Activated CD4-positive, alpha-beta T cell treated with anti-CD3 and anti-CD28 coated beads, Interleukin-10, Interleukin-2, amounts not matched to agents 100 ng/mL and 50 ng/mL, durations not matched to agents 16 hours and 8 hours (primary cell): ENCODE measurements at regions not wholly inside any gene's neighbourhood (a gene's known extent, or its start where the extent isn't known, plus 50 kb on each side); places are given as distances from the start of the nearest gene placed in this dataset.
"Not testable (repeated sequence)": the region's sequence is repeated elsewhere in the genome, so short reads cannot be mapped to it uniquely, and the experiment has no call there.

Experiments
- DNase-seq: peaks from one replicate; pipeline ENCODE4 v3.0.0-alpha.2; 2020

GRCh38 chr18:40179729-40180461 is 1775.1 kb upstream of the PIK3C3 start:
- DNase-seq, result no peak

GRCh38 chr18:40168026-40168425 is 1787.0 kb upstream of the PIK3C3 start:
- DNase-seq, result no peak

GRCh38 chr18:40163254-40163653 is 1791.8 kb upstream of the PIK3C3 start:
- DNase-seq, result no peak

- no peak for DNase-seq
Observed at GRCh38 chr18:40160361-40160760, 1794.7 kb upstream of the PIK3C3 start.

GRCh38 chr18:40159141-40160017 is 1795.7 kb upstream of the PIK3C3 start:
- DNase-seq, result peak; percentile 7

- DNase-seq, result no peak
Observed at GRCh38 chr18:40157120-40157519, 1797.9 kb upstream of the PIK3C3 start.

- no peak for DNase-seq
Observed at GRCh38 chr18:40152859-40153258, 1802.2 kb upstream of the PIK3C3 start.

- no peak for DNase-seq
Observed at GRCh38 chr18:40148960-40149359, 1806.1 kb upstream of the PIK3C3 start.

- DNase-seq, result no peak
Observed at GRCh38 chr18:40133253-40133652, 1821.8 kb upstream of the PIK3C3 start.

GRCh38 chr18:40132438-40132837 is 1822.6 kb upstream of the PIK3C3 start:
- DNase-seq, result not testable (repeated sequence)

GRCh38 chr18:40124107-40124506 is 1830.9 kb upstream of the PIK3C3 start:
- DNase-seq, result no peak

GRCh38 chr18:40120796-40121391 is 1834.1 kb upstream of the PIK3C3 start:
- no peak for DNase-seq

GRCh38 chr18:40120356-40120755 is 1834.7 kb upstream of the PIK3C3 start:
- no peak for DNase-seq

- not testable (repeated sequence) for DNase-seq
Observed at GRCh38 chr18:40119581-40119980, 1835.5 kb upstream of the PIK3C3 start.

- DNase-seq, result no peak
Observed at GRCh38 chr18:40110455-40110854, 1844.6 kb upstream of the PIK3C3 start.

GRCh38 chr18:40109252-40110049 is 1845.6 kb upstream of the PIK3C3 start:
- no peak for DNase-seq

GRCh38 chr18:40108596-40108995 is 1846.4 kb upstream of the PIK3C3 start:
- no peak for DNase-seq

- DNase-seq, result no peak
Observed at GRCh38 chr18:40102903-40103302, 1852.1 kb upstream of the PIK3C3 start.

- DNase-seq, result no peak
Observed at GRCh38 chr18:40099641-40100040, 1855.4 kb upstream of the PIK3C3 start.

GRCh38 chr18:40096675-40097074 is 1858.4 kb upstream of the PIK3C3 start:
- no peak for DNase-seq

GRCh38 chr18:40094441-40094840 is 1860.6 kb upstream of the PIK3C3 start:
- DNase-seq, result no peak

GRCh38 chr18:40088130-40088529 is 1866.9 kb upstream of the PIK3C3 start:
- no peak for DNase-seq

- no peak for DNase-seq
Observed at GRCh38 chr18:40079786-40080185, 1875.2 kb upstream of the PIK3C3 start.
